ENCODE measurements at regions not wholly inside any gene's neighbourhood (a gene's known extent, or its start where the extent isn't known, plus 50 kb on each side); places are given as distances from the start of the nearest gene placed in this dataset.

DNA sequence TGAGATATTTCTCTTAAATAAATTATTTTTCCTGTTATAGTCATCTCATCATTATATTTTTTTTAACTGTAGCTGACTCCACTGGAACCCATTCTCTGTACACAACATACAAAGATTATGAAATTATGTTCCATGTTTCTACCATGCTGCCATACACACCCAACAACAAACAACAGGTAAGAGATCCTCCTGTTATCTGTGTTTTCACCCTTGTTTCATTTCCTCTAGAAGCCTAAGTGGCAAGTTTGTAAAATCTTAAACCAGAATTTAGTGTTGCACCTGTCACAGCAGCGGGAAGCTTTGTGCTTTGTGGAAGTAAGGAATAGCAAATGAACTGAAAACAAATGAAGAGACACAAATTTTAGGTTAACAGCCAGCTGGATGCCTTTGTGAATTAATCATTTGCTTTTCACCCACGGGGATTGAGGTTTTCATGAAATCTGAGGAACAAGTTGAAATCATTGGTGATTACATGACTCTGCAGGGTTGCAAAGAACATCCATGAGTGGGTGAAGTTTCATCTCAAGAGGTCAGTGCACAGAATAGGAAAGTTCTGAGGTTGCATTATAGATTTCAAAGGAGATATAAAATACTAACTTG is 273.9 kb upstream of the RGS6 start:
- H3K9ac ChIP-seq (ENCODE audit: low read depth in 1 of 2, low read length in 2 of 2) = no peak overlapping the region
- H3K9me3 ChIP-seq (ENCODE audit: control insufficient read depth in 4 of 4, low read length in 3 of 4) = no peaks in the 10 kb centered on the region
- H3K4me3 ChIP-seq (ENCODE audit: low read depth in 1 of 3, low read length in 3 of 3) = no peak overlapping the region
- 76% methylated on average over 2 of the region's 2 CpGs for WGBS
- H3K4me1 ChIP-seq (ENCODE audit: control insufficient read depth in 4 of 4, insufficient read depth in 4 of 4, low read length in 3 of 4) = no peaks in the 10 kb centered on the region
- no peak for TF ChIP-seq ZBTB33 (IDR thresholded peaks at IDR 0.05)
- no peak for TF ChIP-seq TAF1 (conservative IDR thresholded peaks at IDR 0.05)
- no peak for TF ChIP-seq YY1 (IDR thresholded peaks at IDR 0.05)
- no peak for TF ChIP-seq RAD21 (IDR thresholded peaks at IDR 0.05)
- no peak for TF ChIP-seq NR2F2 (IDR thresholded peaks at IDR 0.05)
- TF ChIP-seq, protein P1, sequence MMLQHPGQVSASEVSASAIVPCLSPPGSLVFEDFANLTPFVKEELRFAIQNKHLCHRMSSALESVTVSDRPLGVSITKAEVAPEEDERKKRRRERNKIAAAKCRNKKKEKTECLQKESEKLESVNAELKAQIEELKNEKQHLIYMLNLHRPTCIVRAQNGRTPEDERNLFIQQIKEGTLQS (IDR thresholded peaks at IDR 0.05) = no peak
- no peak for TF ChIP-seq GABPA (IDR thresholded peaks at IDR 0.05 in 1 of 2, conservative IDR thresholded peaks at IDR 0.05 in 1 of 2)
- no peak for TF ChIP-seq JUND (IDR thresholded peaks at IDR 0.05)
- no peak for TF ChIP-seq CTCF (IDR thresholded peaks at IDR 0.05; ENCODE audit: low read depth, low read length, missing input control)
- no peak for TF ChIP-seq FOXA1 (IDR thresholded peaks at IDR 0.05)
- TF ChIP-seq SP1 (IDR thresholded peaks at IDR 0.05) = no peak
- TF ChIP-seq HNF4A (conservative IDR thresholded peaks at IDR 0.05) = no peak
- TF ChIP-seq RXRA (IDR thresholded peaks at IDR 0.05) = no peak
- TF ChIP-seq HNF4G (IDR thresholded peaks at IDR 0.05) = no peak
- TF ChIP-seq, protein P2, sequence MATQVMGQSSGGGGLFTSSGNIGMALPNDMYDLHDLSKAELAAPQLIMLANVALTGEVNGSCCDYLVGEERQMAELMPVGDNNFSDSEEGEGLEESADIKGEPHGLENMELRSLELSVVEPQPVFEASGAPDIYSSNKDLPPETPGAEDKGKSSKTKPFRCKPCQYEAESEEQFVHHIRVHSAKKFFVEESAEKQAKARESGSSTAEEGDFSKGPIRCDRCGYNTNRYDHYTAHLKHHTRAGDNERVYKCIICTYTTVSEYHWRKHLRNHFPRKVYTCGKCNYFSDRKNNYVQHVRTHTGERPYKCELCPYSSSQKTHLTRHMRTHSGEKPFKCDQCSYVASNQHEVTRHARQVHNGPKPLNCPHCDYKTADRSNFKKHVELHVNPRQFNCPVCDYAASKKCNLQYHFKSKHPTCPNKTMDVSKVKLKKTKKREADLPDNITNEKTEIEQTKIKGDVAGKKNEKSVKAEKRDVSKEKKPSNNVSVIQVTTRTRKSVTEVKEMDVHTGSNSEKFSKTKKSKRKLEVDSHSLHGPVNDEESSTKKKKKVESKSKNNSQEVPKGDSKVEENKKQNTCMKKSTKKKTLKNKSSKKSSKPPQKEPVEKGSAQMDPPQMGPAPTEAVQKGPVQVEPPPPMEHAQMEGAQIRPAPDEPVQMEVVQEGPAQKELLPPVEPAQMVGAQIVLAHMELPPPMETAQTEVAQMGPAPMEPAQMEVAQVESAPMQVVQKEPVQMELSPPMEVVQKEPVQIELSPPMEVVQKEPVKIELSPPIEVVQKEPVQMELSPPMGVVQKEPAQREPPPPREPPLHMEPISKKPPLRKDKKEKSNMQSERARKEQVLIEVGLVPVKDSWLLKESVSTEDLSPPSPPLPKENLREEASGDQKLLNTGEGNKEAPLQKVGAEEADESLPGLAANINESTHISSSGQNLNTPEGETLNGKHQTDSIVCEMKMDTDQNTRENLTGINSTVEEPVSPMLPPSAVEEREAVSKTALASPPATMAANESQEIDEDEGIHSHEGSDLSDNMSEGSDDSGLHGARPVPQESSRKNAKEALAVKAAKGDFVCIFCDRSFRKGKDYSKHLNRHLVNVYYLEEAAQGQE (IDR thresholded peaks at IDR 0.05) = no peak
- TF ChIP-seq, protein P3, sequence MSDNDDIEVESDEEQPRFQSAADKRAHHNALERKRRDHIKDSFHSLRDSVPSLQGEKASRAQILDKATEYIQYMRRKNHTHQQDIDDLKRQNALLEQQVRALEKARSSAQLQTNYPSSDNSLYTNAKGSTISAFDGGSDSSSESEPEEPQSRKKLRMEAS (IDR thresholded peaks at IDR 0.05) = no peak
- TF ChIP-seq EGR1 (IDR thresholded peaks at IDR 0.05; ENCODE audit: low read depth in 2 of 2) = no peak
- no peak for TF ChIP-seq FOXA2 (IDR thresholded peaks at IDR 0.05)
- no peak overlapping the region for H3K27ac ChIP-seq (ENCODE audit: low read depth in 1 of 2, low read length in 2 of 2)
- no peak for DNase-seq (ENCODE audit: low spot score)
- H3K36me3 ChIP-seq (ENCODE audit: control insufficient read depth in 4 of 4, insufficient read depth in 3 of 4, low read depth in 1 of 4, low read length in 3 of 4) = peaks cover under 1 to 15% (median 5%) of the 10 kb centered on the region in 4 donors
- H3K27me3 ChIP-seq (ENCODE audit: control insufficient read depth in 4 of 4, insufficient read depth in 4 of 4, low read length in 3 of 4) = no peaks in the 10 kb centered on the region
